GM23248 (cell line): ENCODE measurements at regions not wholly inside any gene's neighbourhood (a gene's known extent, or its start where the extent isn't known, plus 50 kb on each side); places are given as distances from the start of the nearest gene placed in this dataset.
A peak's percentile ranks its signal among the peaks of the same experiment; 100 is the strongest.
"Not testable (repeated sequence)": the region's sequence is repeated elsewhere in the genome, so short reads cannot be mapped to it uniquely, and the experiment has no call there.

Experiments
- DNase-seq: peaks from one replicate; pipeline ENCODE4 v3.0.0-alpha.2; 2015
- H2AFZ ChIP-seq: fragments of 200-600 bp; sonication (generic); 2 replicates; pipeline ENCODE4 v1.6.1; 2016; ENCODE audit warnings: antibody characterized with exemption
- H3F3A ChIP-seq: fragments of 200-600 bp; sonication (generic); 2 replicates; pipeline ENCODE4 v1.6.1; 2016; ENCODE audit warnings: mild to moderate bottlenecking, antibody characterized with exemption, mixed run types; ENCODE audit not compliant: insufficient read depth
- H3K27ac ChIP-seq: fragments of 200-600 bp; sonication (generic); 2 replicates; pipeline ENCODE4 v1.5.1; 2016; ENCODE audit warnings: mild to moderate bottlenecking
- H3K27me3 ChIP-seq: fragments of 200-600 bp; sonication (generic); replicated peaks from 2 replicates; pipeline ENCODE4 v1.6.1; 2016; ENCODE audit warnings: mild to moderate bottlenecking; ENCODE audit not compliant: insufficient read depth
- H3K36me3 ChIP-seq: fragments of 200-600 bp; sonication (generic); 2 replicates; pipeline ENCODE4 v1.6.1; 2016; ENCODE audit warnings: low read depth, mild to moderate bottlenecking
- H3K4me1 ChIP-seq: fragments of 200-600 bp; sonication (generic); 2 replicates; pipeline ENCODE4 v1.6.1; 2016; ENCODE audit warnings: mild to moderate bottlenecking; ENCODE audit not compliant: insufficient read depth
- H3K4me2 ChIP-seq: fragments of 200-600 bp; sonication (generic); one replicate; pipeline ENCODE4 v1.6.1; 2016; ENCODE audit warnings: mild to moderate bottlenecking; ENCODE audit not compliant: unreplicated experiment
- H3K4me3 ChIP-seq: fragments of 200-600 bp; sonication (generic); 2 replicates; pipeline ENCODE4 v1.5.1; 2016; ENCODE audit warnings: mild to moderate bottlenecking
- H3K79me2 ChIP-seq: fragments of 200-600 bp; sonication (generic); 2 replicates; pipeline ENCODE4 v1.6.1; 2016; ENCODE audit warnings: mild to moderate bottlenecking; ENCODE audit not compliant: insufficient read depth
- H3K9ac ChIP-seq: fragments of 200-600 bp; sonication (generic); 2 replicates; pipeline ENCODE4 v1.6.1; 2016; ENCODE audit warnings: mild to moderate bottlenecking
- H3K9me2 ChIP-seq: fragments of 200-600 bp; sonication (generic); 2 replicates; pipeline ENCODE4 v1.6.1; 2016; ENCODE audit warnings: mixed run types, mild to moderate bottlenecking, moderate library complexity; ENCODE audit not compliant: insufficient read depth
- H3K9me3 ChIP-seq: fragments of 200-600 bp; sonication (generic); one replicate; pipeline ENCODE4 v1.6.1; 2017; ENCODE audit warnings: low read depth
- H4K20me1 ChIP-seq: fragments of 200-600 bp; sonication (generic); 2 replicates; pipeline ENCODE4 v1.6.0; 2016; ENCODE audit not compliant: insufficient read depth
- EZH2 ChIP-seq: fragments of 200-600 bp; sonication (generic); IDR thresholded peaks from 2 replicates; pipeline ENCODE4 v1.6.1; 2018; ENCODE audit warnings: antibody characterized with exemption, mild to moderate bottlenecking; ENCODE audit not compliant: insufficient read depth, poor library complexity, severe bottlenecking
- EZH2phosphoT487 ChIP-seq: fragments of 200-600 bp; sonication (generic); IDR thresholded peaks from 2 replicates; pipeline ENCODE4 v1.6.1; 2018; ENCODE audit warnings: antibody characterized with exemption, moderate library complexity, mild to moderate bottlenecking, low read depth; ENCODE audit not compliant: insufficient read depth
- WGBS, 2 experiments: methylation state at CpG; one replicate each; pipeline ENCODE4 v1.1.6; 2015 to 2017; ENCODE audit warnings: low lambda C conversion rate in 2 of 2, low coverage in 1 of 2; ENCODE audit errors: missing lambda C conversion rate in 2 of 2; 5-methylcytosine and 5-hydroxymethylcytosine counted together
- in situ Hi-C: fragments of 300-500 bp; cut with MboI; formaldehyde crosslinking; loops from 2 replicates; pipeline ENCODE4 v1.15.0; 2020

DNA sequence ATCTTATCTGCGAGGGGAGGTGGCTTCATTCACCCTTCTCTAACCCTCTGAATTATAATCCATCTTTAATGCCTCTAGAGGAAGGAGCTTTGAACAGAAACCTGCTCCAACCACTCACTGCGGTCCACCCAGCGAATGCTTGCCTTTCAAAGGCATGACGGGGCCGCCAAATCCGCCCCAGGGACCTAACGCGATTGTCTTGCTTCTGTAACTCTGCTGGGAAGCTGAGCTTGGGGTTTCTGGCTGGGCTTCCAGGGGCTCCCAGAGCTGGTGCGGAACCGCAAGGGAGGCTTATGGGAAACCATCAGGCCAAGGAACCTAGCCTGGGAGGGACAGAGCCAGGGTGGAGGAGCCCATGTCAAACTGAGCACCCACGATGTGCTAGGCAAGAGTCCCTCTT, 231.2 kb upstream of the LHX5 start:
- WGBS, 2 experiments = 36 to 46% methylated on average over 11 of the region's 11 CpGs
- Histone ChIP-seq H3K27ac (no peak overlapping the region), H4K20me1 (no peaks in the 10 kb centered on the region), H3K4me3 (no peak overlapping the region), H3K4me1 (no peaks in the 10 kb centered on the region), H3K79me2 (no peaks in the 10 kb centered on the region), H3K36me3 (no peaks in the 10 kb centered on the region), H2AFZ (no peak overlapping the region), H3F3A (no peaks in the 10 kb centered on the region), H3K9me2 (no peaks in the 10 kb centered on the region), H3K27me3 (peaks cover 13% of the 10 kb centered on the region; the same call in 1 of the 2 replicates), H3K4me2 (no peak overlapping the region), H3K9me3 (no peaks in the 10 kb centered on the region), H3K9ac (no peak overlapping the region)
- in situ Hi-C loops = no loop called here
- TF ChIP-seq EZH2phosphoT487 (no peak), EZH2 (no peak)
- DNase-seq = no peak

GRCh38 chr12:113702276-113702675, 230.6 kb upstream of the LHX5 start:
- 25 to 31% methylated on average over 4 of the region's 4 CpGs for WGBS, 2 experiments
- Histone ChIP-seq H3K27me3 (peaks cover 11% of the 10 kb centered on the region; the same call in 1 of the 2 replicates), H3K4me1 (no peaks in the 10 kb centered on the region), H3K9me3 (no peaks in the 10 kb centered on the region), H3K79me2 (no peaks in the 10 kb centered on the region), H3K4me3 (no peak overlapping the region), H3K9me2 (no peaks in the 10 kb centered on the region), H4K20me1 (no peaks in the 10 kb centered on the region), H2AFZ (no peak overlapping the region), H3K27ac (no peak overlapping the region), H3K9ac (no peak overlapping the region), H3K4me2 (no peak overlapping the region), H3K36me3 (no peaks in the 10 kb centered on the region), H3F3A (no peaks in the 10 kb centered on the region)
- in situ Hi-C loops = no loop called here
- DNase-seq = no peak
- TF ChIP-seq EZH2 = no peak

- Histone ChIP-seq H3F3A (no peaks in the 10 kb centered on the region), H3K27ac (no peak overlapping the region), H3K79me2 (no peaks in the 10 kb centered on the region), H3K4me1 (no peaks in the 10 kb centered on the region), H3K4me2 (no peak overlapping the region), H4K20me1 (no peaks in the 10 kb centered on the region), H3K36me3 (no peaks in the 10 kb centered on the region), H2AFZ (no peak overlapping the region), H3K9ac (no peak overlapping the region), H3K9me3 (no peaks in the 10 kb centered on the region), H3K27me3 (peaks cover 16% of the 10 kb centered on the region), H3K4me3 (no peak overlapping the region), H3K9me2 (no peaks in the 10 kb centered on the region)
- 1 to 3% methylated on average over 5 of the region's 5 CpGs for WGBS, 2 experiments
- in situ Hi-C loops = no loop called here
- peak; percentile 63 for DNase-seq
- TF ChIP-seq EZH2 = no peak
- TF ChIP-seq EZH2phosphoT487 = no peak
Measured at GRCh38 chr12:113700943-113701342, 229.3 kb upstream of the LHX5 start.

GRCh38 chr12:113699984-113700383, 228.3 kb upstream of the LHX5 start:
- H3K4me1 ChIP-seq, H3K9me3 ChIP-seq, H3K36me3 ChIP-seq, H3K27ac ChIP-seq, H3K9me2 ChIP-seq, H3F3A ChIP-seq, in situ Hi-C loops, H4K20me1 ChIP-seq, H2AFZ ChIP-seq, H3K4me2 ChIP-seq, H3K79me2 ChIP-seq, DNase-seq, H3K4me3 ChIP-seq, H3K9ac ChIP-seq: not testable (repeated sequence)
- WGBS, 2 experiments = 11 to 29% methylated on average over 3 of the region's 3 CpGs
- peaks cover 16% of the 10 kb centered on the region for H3K27me3 ChIP-seq

DNA sequence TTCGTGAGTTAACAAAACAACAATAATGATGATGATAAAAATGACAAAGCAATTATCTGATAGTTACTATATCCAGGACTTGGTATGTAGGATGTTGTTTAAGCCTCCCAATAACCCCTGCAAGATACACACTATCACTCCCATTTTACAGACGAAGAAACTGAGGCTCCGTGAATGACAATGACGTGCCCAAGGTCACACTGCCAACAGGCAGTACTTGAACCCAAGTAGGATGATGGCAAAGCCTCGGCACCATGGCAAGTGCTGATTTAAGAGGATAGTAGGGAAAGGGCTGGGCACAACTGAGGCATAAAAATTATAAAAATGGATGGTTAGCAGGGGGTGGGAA, 226.8 kb upstream of the LHX5 start:
- Histone ChIP-seq H3K9ac (no peak overlapping the region), H3K79me2 (no peaks in the 10 kb centered on the region), H4K20me1 (no peaks in the 10 kb centered on the region), H3K9me3 (no peaks in the 10 kb centered on the region), H3K4me3 (no peak overlapping the region), H3K27me3 (peaks cover 13% of the 10 kb centered on the region), H3K27ac (no peak overlapping the region), H2AFZ (no peak overlapping the region), H3F3A (no peaks in the 10 kb centered on the region), H3K36me3 (no peaks in the 10 kb centered on the region), H3K9me2 (no peaks in the 10 kb centered on the region), H3K4me2 (no peak overlapping the region), H3K4me1 (no peaks in the 10 kb centered on the region)
- WGBS, 2 experiments = 26 to 32% methylated on average over 5 of the region's 5 CpGs
- in situ Hi-C loops = no loop called here
- no peak for TF ChIP-seq EZH2phosphoT487
- TF ChIP-seq EZH2 = no peak
- no peak for DNase-seq
